Epithelial cell of esophagus (primary cell): ENCODE measurements at regions not wholly inside any gene's neighbourhood (a gene's known extent, or its start where the extent isn't known, plus 50 kb on each side); places are given as distances from the start of the nearest gene placed in this dataset.

Source experiments
- DNase-seq: peaks from one replicate; pipeline ENCODE4 v3.0.0; 2010; ENCODE audit warnings: low read depth
- H3K4me3 ChIP-seq: 2 replicates; pipeline ENCODE4 v1.5.1; 2011; ENCODE audit warnings: mild to moderate bottlenecking, low read length, control low read depth
- CTCF ChIP-seq: IDR thresholded peaks from 2 replicates; pipeline ENCODE4 v1.5.1; 2011; ENCODE audit warnings: low read depth, mild to moderate bottlenecking, low read length, control low read depth, inconsistent platforms; ENCODE audit not compliant: insufficient read depth; ENCODE audit errors: missing control alignments

DNA sequence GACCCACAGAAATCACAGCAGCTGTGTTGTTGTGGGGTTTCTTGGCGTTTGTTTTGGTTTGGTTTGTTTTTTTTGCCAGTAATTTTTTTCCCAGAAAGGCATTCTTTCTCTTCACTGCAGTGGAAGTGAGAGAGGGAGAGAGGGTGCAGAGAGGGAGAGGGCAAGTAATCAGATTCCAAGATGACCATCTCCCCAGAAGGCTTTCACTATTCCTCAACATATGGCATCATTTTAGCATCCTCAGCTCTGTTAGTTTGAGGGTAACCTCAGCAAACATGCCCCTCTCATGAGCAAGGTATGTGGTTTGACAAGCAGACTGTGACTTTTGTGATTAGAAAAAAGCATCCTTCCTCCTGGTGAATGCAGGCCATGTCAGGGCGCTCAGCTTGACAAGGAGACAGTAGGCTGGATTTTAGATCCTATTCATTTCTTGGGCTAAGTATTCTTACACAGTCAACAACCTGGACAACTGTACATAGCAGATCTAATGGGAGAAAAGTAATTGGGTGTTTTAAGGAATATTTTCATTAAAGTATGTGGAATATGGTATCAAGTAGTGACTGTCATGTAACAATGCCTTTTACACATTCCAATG is 86.3 kb upstream of the PIK3CG start:
- DNase-seq = no peak
- no peak overlapping the region for H3K4me3 ChIP-seq
- TF ChIP-seq CTCF = no peak

GRCh38 chr7:106779877-106780276 is 85.2 kb upstream of the PIK3CG start:
- no peak overlapping the region for H3K4me3 ChIP-seq
- no peak for TF ChIP-seq CTCF
- DNase-seq = peak; percentile 13

- TF ChIP-seq CTCF = no peak
- H3K4me3 ChIP-seq = no peak overlapping the region
- DNase-seq = no peak
These were observed 84.1 kb upstream of the PIK3CG start for GRCh38 chr7:106781007-106781406.

DNA sequence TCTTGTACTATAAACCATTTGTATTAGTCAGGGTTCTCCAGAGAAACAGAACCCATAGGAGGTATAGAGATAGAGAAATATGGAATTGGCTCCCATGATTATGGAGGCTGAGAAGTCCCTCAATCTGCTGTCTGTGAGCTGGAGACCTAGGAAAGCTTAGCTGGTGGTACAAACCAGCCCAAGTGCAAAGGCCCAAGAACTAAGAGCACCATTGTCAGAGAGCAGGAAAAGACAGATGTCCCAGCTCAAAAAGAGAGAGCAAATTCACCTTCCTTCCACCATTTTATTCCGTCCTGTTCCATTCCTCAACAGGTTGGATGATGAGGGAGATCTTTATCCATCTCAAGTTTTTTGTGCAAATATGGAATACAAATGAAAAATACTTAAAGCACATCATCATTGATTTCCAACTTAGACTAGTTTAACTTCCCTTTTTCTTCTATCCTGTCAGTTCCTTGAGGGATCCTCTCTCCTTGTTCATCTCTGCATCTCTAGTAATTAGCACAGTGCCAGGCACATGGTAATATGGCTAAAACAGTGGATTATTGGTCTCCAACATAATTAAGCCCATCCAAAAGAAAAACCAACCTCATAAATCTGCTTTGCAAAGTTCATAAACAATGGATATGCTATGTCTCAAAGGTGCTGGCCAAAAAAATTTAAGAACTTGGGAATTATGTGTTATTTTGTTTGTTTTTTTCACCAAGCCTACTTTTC is 83.1 kb upstream of the PIK3CG start:
- no peak overlapping the region for H3K4me3 ChIP-seq
- no peak for TF ChIP-seq CTCF
- DNase-seq = no peak

DNA sequence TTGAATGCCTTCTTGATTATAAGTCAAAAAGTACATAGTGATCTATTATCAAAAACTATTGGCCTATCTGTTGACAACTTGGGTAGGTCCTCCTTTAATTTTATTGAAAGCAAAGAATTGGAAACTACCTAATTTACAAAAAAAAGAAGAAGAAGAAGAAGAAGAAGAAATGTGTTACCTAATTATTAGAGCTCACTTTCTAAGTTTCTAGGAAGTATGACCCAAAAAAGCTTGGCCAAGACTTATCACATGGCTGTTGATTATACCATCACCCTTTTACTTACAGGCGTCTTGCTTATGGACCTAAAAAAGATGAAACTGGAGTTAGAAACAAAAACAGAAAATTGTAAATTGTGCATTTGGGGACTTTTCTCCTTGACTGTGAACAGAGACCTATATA is 81.8 kb upstream of the PIK3CG start:
- no peak overlapping the region for H3K4me3 ChIP-seq
- DNase-seq = no peak
- TF ChIP-seq CTCF = no peak

GRCh38 chr7:106788637-106789036 is 76.4 kb upstream of the PIK3CG start:
- peak; percentile 41 for DNase-seq
- no peak overlapping the region for H3K4me3 ChIP-seq
- no peak for TF ChIP-seq CTCF

- no peak overlapping the region for H3K4me3 ChIP-seq
- no peak for DNase-seq
- no peak for TF ChIP-seq CTCF
These were observed 73.6 kb upstream of the PIK3CG start for GRCh38 chr7:106791526-106791925.
